ENCODE measurements at regions not wholly inside any gene's neighbourhood (a gene's known extent, or its start where the extent isn't known, plus 50 kb on each side); places are given as distances from the start of the nearest gene placed in this dataset.
"Not testable (repeated sequence)": the region's sequence is repeated elsewhere in the genome, so short reads cannot be mapped to it uniquely, and the experiment has no call there.

DNA sequence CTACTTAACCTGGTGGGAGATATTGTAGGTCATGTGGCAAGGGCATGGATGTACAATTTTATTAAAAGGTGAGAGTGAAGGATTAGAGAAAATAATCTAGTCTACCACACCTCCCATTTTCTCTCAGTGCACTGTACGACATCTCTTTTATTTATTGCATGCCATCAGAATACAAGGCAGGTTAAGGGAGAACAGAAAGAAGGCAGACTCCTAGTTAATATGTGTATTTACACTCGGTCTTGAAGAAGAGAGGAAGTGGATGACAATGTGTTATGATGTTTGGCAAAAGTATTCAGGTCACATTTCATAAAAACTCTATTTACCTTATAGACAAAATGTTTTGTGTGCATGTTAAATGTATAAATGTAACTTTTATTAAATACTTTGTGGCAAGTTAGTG is 306.1 kb downstream of the CTH start:
- Histone ChIP-seq H3K27me3 (ENCODE audit: insufficient read depth, low read length) (no peaks in the 10 kb centered on the region), H3K79me2 (ENCODE audit: control insufficient read depth, insufficient read depth, low read length, unreplicated experiment) (no peaks in the 10 kb centered on the region), H3K27ac (ENCODE audit: low read depth, low read length) (no peak overlapping the region), H2AFZ (ENCODE audit: low read length, unreplicated experiment) (no peak overlapping the region), H3K4me1 (ENCODE audit: control insufficient read depth, insufficient read depth, low read length, unreplicated experiment) (no peaks in the 10 kb centered on the region), H3K36me3 (ENCODE audit: insufficient read depth, low read length) (no peaks in the 10 kb centered on the region), H3K4me3 (ENCODE audit: low read depth, low read length) (no peak overlapping the region)

GRCh38 chr1:70717656-70718055 is 306.6 kb downstream of the CTH start:
- Histone ChIP-seq H3K27ac (ENCODE audit: low read depth, low read length) (no peak overlapping the region), H2AFZ (ENCODE audit: low read length, unreplicated experiment) (no peak overlapping the region), H3K4me1 (ENCODE audit: control insufficient read depth, insufficient read depth, low read length, unreplicated experiment) (no peaks in the 10 kb centered on the region), H3K79me2 (ENCODE audit: control insufficient read depth, insufficient read depth, low read length, unreplicated experiment) (no peaks in the 10 kb centered on the region), H3K27me3 (ENCODE audit: insufficient read depth, low read length) (no peaks in the 10 kb centered on the region), H3K4me3 (ENCODE audit: low read depth, low read length) (no peak overlapping the region), H3K36me3 (ENCODE audit: insufficient read depth, low read length) (no peaks in the 10 kb centered on the region)

- Histone ChIP-seq H3K4me3 (ENCODE audit: low read depth, low read length) (no peak overlapping the region), H3K27me3 (ENCODE audit: insufficient read depth, low read length) (no peaks in the 10 kb centered on the region), H3K79me2 (ENCODE audit: control insufficient read depth, insufficient read depth, low read length, unreplicated experiment) (no peaks in the 10 kb centered on the region), H2AFZ (ENCODE audit: low read length, unreplicated experiment) (no peak overlapping the region), H3K4me1 (ENCODE audit: control insufficient read depth, insufficient read depth, low read length, unreplicated experiment) (no peaks in the 10 kb centered on the region), H3K36me3 (ENCODE audit: insufficient read depth, low read length) (no peaks in the 10 kb centered on the region), H3K27ac (ENCODE audit: low read depth, low read length) (no peak overlapping the region)
Observed at GRCh38 chr1:70718086-70718630, 307.1 kb downstream of the CTH start.

DNA sequence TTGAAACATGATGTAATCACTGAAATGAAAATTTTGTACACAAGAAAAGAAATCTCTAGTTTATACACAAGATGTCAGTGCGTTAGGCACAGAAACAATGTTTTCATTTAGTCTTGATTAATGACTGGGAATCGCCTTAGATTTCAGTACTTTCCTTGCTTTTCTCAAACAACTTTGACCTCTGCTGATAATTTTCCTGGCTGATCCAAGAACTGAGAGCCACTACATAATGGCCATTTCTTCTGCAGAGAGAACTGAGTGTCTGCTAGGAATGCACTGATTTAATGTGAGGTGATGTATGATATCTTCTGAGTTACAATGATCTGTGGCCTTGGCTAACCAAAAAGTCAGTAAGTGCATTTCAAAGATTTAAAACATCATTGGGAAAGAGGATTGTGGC is 308.1 kb downstream of the CTH start:
- no peaks in the 10 kb centered on the region for H3K79me2 ChIP-seq (ENCODE audit: control insufficient read depth, insufficient read depth, low read length, unreplicated experiment)
- no peak overlapping the region for H3K27ac ChIP-seq (ENCODE audit: low read depth, low read length)
- H2AFZ ChIP-seq (ENCODE audit: low read length, unreplicated experiment), result no peak overlapping the region
- H3K36me3 ChIP-seq (ENCODE audit: insufficient read depth, low read length), result no peaks in the 10 kb centered on the region
- no peaks in the 10 kb centered on the region for H3K27me3 ChIP-seq (ENCODE audit: insufficient read depth, low read length)
- no peak overlapping the region for H3K4me3 ChIP-seq (ENCODE audit: low read depth, low read length)
- H3K4me1 ChIP-seq (ENCODE audit: control insufficient read depth, insufficient read depth, low read length, unreplicated experiment), result no peaks in the 10 kb centered on the region

- H3K79me2 ChIP-seq (ENCODE audit: control insufficient read depth, insufficient read depth, low read length, unreplicated experiment), result no peaks in the 10 kb centered on the region
- H3K27me3 ChIP-seq (ENCODE audit: insufficient read depth, low read length), result no peaks in the 10 kb centered on the region
- H3K4me3 ChIP-seq (ENCODE audit: low read depth, low read length), result no peak overlapping the region
- H3K36me3 ChIP-seq (ENCODE audit: insufficient read depth, low read length), result no peaks in the 10 kb centered on the region
- no peaks in the 10 kb centered on the region for H3K4me1 ChIP-seq (ENCODE audit: control insufficient read depth, insufficient read depth, low read length, unreplicated experiment)
- no peak overlapping the region for H3K27ac ChIP-seq (ENCODE audit: low read depth, low read length)
- no peak overlapping the region for H2AFZ ChIP-seq (ENCODE audit: low read length, unreplicated experiment)
Observed at GRCh38 chr1:70720109-70720508, 309.0 kb downstream of the CTH start.

DNA sequence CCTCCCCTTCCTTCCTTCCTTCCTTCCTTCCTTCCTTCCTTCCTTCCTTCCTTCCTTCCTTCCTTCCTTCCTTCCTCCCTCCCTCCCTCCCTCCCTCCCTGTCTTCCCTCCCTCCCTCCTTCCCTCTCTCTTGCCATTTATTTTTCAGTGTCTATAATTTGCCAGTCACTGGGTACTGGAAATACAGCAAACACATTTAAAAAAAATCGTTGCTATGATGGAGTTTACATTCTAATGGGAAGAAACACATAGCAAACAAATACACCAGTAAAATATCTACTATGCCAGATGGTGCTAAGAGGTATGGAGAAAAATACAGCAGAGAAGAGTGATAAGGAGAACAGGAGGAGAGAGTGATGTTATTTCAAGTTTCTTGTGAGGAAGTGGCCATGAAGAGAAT is 309.5 kb downstream of the CTH start:
- H2AFZ ChIP-seq (ENCODE audit: low read length, unreplicated experiment), result no peak overlapping the region
- H3K36me3 ChIP-seq (ENCODE audit: insufficient read depth, low read length), result no peaks in the 10 kb centered on the region
- no peaks in the 10 kb centered on the region for H3K4me1 ChIP-seq (ENCODE audit: control insufficient read depth, insufficient read depth, low read length, unreplicated experiment)
- no peak overlapping the region for H3K4me3 ChIP-seq (ENCODE audit: low read depth, low read length)
- no peaks in the 10 kb centered on the region for H3K79me2 ChIP-seq (ENCODE audit: control insufficient read depth, insufficient read depth, low read length, unreplicated experiment)
- H3K27ac ChIP-seq (ENCODE audit: low read depth, low read length), result no peak overlapping the region
- H3K27me3 ChIP-seq (ENCODE audit: insufficient read depth, low read length), result no peaks in the 10 kb centered on the region

DNA sequence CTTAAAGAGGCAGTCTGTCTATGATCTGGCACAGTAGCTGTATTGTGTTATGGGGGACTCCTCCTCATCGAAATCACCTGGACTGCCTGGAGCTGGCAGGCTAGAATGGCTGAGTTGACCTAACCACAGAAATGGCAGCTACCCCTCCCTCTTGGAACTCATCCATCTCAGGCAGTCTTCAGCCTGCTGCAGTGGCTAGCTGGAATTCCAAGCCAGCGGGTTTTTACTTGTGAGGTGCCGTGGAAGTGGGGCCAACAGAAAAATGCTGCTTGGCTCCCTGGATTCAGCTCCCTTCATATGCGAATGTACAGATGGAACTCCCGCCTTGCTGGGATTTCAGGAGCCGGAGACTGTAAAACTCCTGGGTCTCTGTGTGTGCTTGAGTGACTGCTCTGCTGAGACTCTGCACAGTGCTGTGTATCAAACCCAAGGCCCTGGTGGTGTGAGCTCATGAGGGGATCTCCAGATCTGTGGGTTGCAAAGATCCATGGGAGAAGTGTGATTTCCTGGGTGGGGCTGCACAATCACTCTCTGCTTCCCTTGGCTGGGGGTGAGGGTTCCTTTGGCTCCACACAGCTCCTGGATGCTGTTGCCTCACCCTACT is 316.9 kb downstream of the CTH start:
- no peak overlapping the region for H2AFZ ChIP-seq (ENCODE audit: low read length, unreplicated experiment)
- no peak overlapping the region for H3K4me3 ChIP-seq (ENCODE audit: low read depth, low read length)
- H3K27me3 ChIP-seq (ENCODE audit: insufficient read depth, low read length), result no peaks in the 10 kb centered on the region
- H3K36me3 ChIP-seq (ENCODE audit: insufficient read depth, low read length), result no peaks in the 10 kb centered on the region
- H3K4me1 ChIP-seq (ENCODE audit: control insufficient read depth, insufficient read depth, low read length, unreplicated experiment), result no peaks in the 10 kb centered on the region
- no peak overlapping the region for H3K27ac ChIP-seq (ENCODE audit: low read depth, low read length)
- H3K79me2 ChIP-seq (ENCODE audit: control insufficient read depth, insufficient read depth, low read length, unreplicated experiment), result no peaks in the 10 kb centered on the region

GRCh38 chr1:70736518-70736917 is 311.1 kb downstream of the PTGER3 start:
- H3K4me3 ChIP-seq (ENCODE audit: low read depth, low read length); H3K27me3 ChIP-seq (ENCODE audit: insufficient read depth, low read length); H3K27ac ChIP-seq (ENCODE audit: low read depth, low read length); H3K36me3 ChIP-seq (ENCODE audit: insufficient read depth, low read length); H3K4me1 ChIP-seq (ENCODE audit: control insufficient read depth, insufficient read depth, low read length, unreplicated experiment); H3K79me2 ChIP-seq (ENCODE audit: control insufficient read depth, insufficient read depth, low read length, unreplicated experiment); H2AFZ ChIP-seq (ENCODE audit: low read length, unreplicated experiment): not testable (repeated sequence)

GRCh38 chr1:70737125-70737524 is 310.5 kb downstream of the PTGER3 start:
- Histone ChIP-seq H3K36me3 (ENCODE audit: insufficient read depth, low read length) (no peaks in the 10 kb centered on the region), H3K4me1 (ENCODE audit: control insufficient read depth, insufficient read depth, low read length, unreplicated experiment) (no peaks in the 10 kb centered on the region), H3K79me2 (ENCODE audit: control insufficient read depth, insufficient read depth, low read length, unreplicated experiment) (no peaks in the 10 kb centered on the region), H2AFZ (ENCODE audit: low read length, unreplicated experiment) (no peak overlapping the region), H3K27me3 (ENCODE audit: insufficient read depth, low read length) (no peaks in the 10 kb centered on the region), H3K27ac (ENCODE audit: low read depth, low read length) (no peak overlapping the region), H3K4me3 (ENCODE audit: low read depth, low read length) (no peak overlapping the region)

DNA sequence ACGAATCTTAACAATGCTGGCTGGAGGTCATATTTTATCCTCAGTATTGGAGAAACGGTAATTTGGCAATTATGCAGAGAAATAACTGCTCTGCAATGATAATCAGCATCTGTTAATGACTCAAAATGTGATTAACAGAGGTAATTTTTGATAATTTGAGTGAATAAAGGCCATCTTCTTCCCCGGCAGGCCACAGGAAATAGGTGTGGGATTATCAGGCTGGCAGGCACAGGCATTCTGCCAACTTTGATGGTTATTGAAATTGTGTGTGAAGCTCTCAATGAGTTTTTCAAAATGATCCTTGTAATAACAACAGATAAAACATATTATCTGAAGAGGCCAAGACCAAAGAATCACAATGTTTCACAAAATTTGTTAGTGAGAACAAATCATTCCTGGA is 309.0 kb downstream of the PTGER3 start:
- Histone ChIP-seq H3K4me1 (ENCODE audit: control insufficient read depth, insufficient read depth, low read length, unreplicated experiment) (no peaks in the 10 kb centered on the region), H2AFZ (ENCODE audit: low read length, unreplicated experiment) (no peak overlapping the region), H3K27me3 (ENCODE audit: insufficient read depth, low read length) (no peaks in the 10 kb centered on the region), H3K27ac (ENCODE audit: low read depth, low read length) (no peak overlapping the region), H3K4me3 (ENCODE audit: low read depth, low read length) (no peak overlapping the region), H3K36me3 (ENCODE audit: insufficient read depth, low read length) (no peaks in the 10 kb centered on the region), H3K79me2 (ENCODE audit: control insufficient read depth, insufficient read depth, low read length, unreplicated experiment) (no peaks in the 10 kb centered on the region)

GRCh38 chr1:70745199-70745598 is 302.4 kb downstream of the PTGER3 start:
- H2AFZ ChIP-seq (ENCODE audit: low read length, unreplicated experiment), result no peak overlapping the region
- H3K4me3 ChIP-seq (ENCODE audit: low read depth, low read length), result no peak overlapping the region
- no peak overlapping the region for H3K27ac ChIP-seq (ENCODE audit: low read depth, low read length)

More at GRCh38 chr1:70745199-70745598, 302.4 kb downstream of the PTGER3 start:
- no peaks in the 10 kb centered on the region for H3K79me2 ChIP-seq (ENCODE audit: control insufficient read depth, insufficient read depth, low read length, unreplicated experiment)
- H3K4me1 ChIP-seq (ENCODE audit: control insufficient read depth, insufficient read depth, low read length, unreplicated experiment), result no peaks in the 10 kb centered on the region
- no peaks in the 10 kb centered on the region for H3K36me3 ChIP-seq (ENCODE audit: insufficient read depth, low read length)
- no peaks in the 10 kb centered on the region for H3K27me3 ChIP-seq (ENCODE audit: insufficient read depth, low read length)
